ENCODE measurements at regions not wholly inside any gene's neighbourhood (a gene's known extent, or its start where the extent isn't known, plus 50 kb on each side); places are given as distances from the start of the nearest gene placed in this dataset.

- TF ChIP-seq POLR2A (IDR thresholded peaks at IDR 0.05; ENCODE audit: low read length) = no peak
- no peak for TF ChIP-seq HDAC2 (IDR thresholded peaks at IDR 0.05)
- no peak for TF ChIP-seq BHLHE40 (IDR thresholded peaks at IDR 0.05; ENCODE audit: low read depth, low read length)
These were observed 161.3 kb downstream of the OLFM1 start for GRCh38 chr9:135248721-135249120.

Data from A549 (cell line).